ENCODE measurements at regions not wholly inside any gene's neighbourhood (a gene's known extent, or its start where the extent isn't known, plus 50 kb on each side); places are given as distances from the start of the nearest gene placed in this dataset.
A peak's percentile ranks its signal among the peaks of the same experiment; 100 is the strongest.
"Not testable (repeated sequence)": the region's sequence is repeated elsewhere in the genome, so short reads cannot be mapped to it uniquely, and the experiment has no call there.

DNA sequence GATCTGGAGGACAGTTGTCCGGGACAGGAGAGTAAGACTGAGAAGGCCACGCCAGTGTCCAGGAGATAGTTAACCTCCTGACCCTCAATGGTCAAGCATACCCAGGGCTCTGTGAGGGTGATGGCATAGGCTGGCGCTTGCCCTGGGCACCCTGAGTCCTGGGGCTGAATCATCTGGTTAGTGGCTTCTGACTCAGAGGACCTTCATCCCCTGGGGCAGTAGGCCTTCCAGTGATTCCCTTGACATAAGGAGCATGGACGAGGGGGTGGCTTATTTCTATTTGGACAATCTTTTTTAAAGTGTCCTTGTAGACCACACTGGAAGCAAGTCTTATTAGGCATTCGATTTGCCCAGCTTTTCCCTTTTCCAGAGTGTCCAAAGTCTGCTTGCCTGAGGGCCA is 108.4 kb upstream of the SHISA3 start:
- WGBS, result 85% methylated on average over 5 of the region's 5 CpGs
- not testable (repeated sequence) for H3K36me3 ChIP-seq (ENCODE audit: insufficient read depth, low read length); H3K9ac ChIP-seq (ENCODE audit: low read depth, low read length)

DNA sequence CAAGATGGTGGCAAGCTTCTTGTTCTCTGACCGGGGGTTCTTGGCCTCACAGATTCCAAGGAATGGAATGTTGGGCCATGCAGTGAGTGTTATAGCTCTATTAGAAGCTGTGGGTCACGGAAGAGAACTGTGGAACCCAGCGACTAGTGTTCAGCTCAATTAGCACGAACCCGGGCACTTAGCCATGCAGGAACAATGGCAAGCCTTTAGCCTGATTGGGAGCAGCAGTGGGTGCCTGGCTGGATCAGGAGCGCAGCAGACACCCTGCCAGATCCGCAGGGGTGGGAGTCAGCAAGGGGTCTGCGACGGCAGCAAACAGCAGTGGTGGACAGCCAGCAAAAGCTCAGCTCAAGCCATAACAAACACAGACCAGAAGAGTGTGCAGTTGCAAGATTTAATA is 105.1 kb upstream of the SHISA3 start:
- H3K9me3 ChIP-seq (ENCODE audit: insufficient read depth, low read depth, low read length); H3K9ac ChIP-seq (ENCODE audit: low read depth, low read length); H3K27me3 ChIP-seq (ENCODE audit: insufficient read depth, low read length); H3K4me3 ChIP-seq (ENCODE audit: low read length); H3K36me3 ChIP-seq (ENCODE audit: insufficient read depth, low read length): not testable (repeated sequence)
- 0 out of 2 replicates have a peak overlapping the region, but pooled peaks have one; percentile 30 for H3K27ac ChIP-seq (ENCODE audit: low read depth, low read length)
- 90% methylated on average over 9 of the region's 9 CpGs for WGBS
- H3K4me1 ChIP-seq (ENCODE audit: insufficient read depth, low read length), result peaks cover 29% of the 10 kb centered on the region

More for the DNA sequence above, 108.4 kb upstream of the SHISA3 start:
- not testable (repeated sequence) for H3K4me3 ChIP-seq (ENCODE audit: low read length); H3K27me3 ChIP-seq (ENCODE audit: insufficient read depth, low read length); H3K9me3 ChIP-seq (ENCODE audit: insufficient read depth, low read depth, low read length); H3K27ac ChIP-seq (ENCODE audit: low read depth, low read length)
- H3K4me1 ChIP-seq (ENCODE audit: insufficient read depth, low read length), result peaks cover 19% of the 10 kb centered on the region

- Histone ChIP-seq H3K27me3 (ENCODE audit: insufficient read depth, low read length) (no peaks in the 10 kb centered on the region), H3K4me3 (ENCODE audit: low read length) (peak overlapping the region; percentile 3; the same call in 1 of the 2 replicates), H3K36me3 (ENCODE audit: insufficient read depth, low read length) (no peaks in the 10 kb centered on the region), H3K27ac (ENCODE audit: low read depth, low read length) (peak overlapping the region; percentile 99), H3K9ac (ENCODE audit: low read depth, low read length) (peak overlapping the region; percentile 53), H3K4me1 (ENCODE audit: insufficient read depth, low read length) (peaks cover 29% of the 10 kb centered on the region), H3K9me3 (ENCODE audit: insufficient read depth, low read depth, low read length) (no peaks in the 10 kb centered on the region)
- WGBS, result 7% methylated on average over 2 of the region's 2 CpGs
Measured at GRCh38 chr4:42293967-42294813, 103.1 kb upstream of the SHISA3 start.

DNA sequence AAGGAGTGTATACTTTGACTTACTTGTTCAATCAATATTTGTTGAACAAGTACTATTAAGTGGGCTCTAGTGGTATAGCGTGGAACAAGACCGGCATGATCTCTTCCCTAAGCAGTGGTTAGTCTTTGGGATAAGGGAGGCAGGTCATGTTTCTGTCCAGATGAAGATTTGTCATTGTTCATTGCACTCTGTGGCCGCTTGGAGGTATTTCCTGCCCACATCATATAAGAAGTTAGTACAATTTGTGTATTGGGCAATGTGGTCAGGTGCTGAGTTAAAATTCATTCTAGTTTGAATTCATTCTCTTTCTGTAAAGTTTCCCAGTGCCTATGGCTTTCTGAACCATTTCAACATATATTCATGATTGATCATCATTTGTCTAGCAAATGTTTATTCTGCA is 101.1 kb upstream of the SHISA3 start:
- no peak overlapping the region for H3K27ac ChIP-seq (ENCODE audit: low read depth, low read length)
- no peak overlapping the region for H3K9ac ChIP-seq (ENCODE audit: low read depth, low read length)
- H3K36me3 ChIP-seq (ENCODE audit: insufficient read depth, low read length), result no peaks in the 10 kb centered on the region
- no peaks in the 10 kb centered on the region for H3K9me3 ChIP-seq (ENCODE audit: insufficient read depth, low read depth, low read length)
- no peaks in the 10 kb centered on the region for H3K27me3 ChIP-seq (ENCODE audit: insufficient read depth, low read length)
- peaks cover 25% of the 10 kb centered on the region for H3K4me1 ChIP-seq (ENCODE audit: insufficient read depth, low read length)
- no peak overlapping the region for H3K4me3 ChIP-seq (ENCODE audit: low read length)
- 93% methylated on average over 3 of the region's 3 CpGs for WGBS

DNA sequence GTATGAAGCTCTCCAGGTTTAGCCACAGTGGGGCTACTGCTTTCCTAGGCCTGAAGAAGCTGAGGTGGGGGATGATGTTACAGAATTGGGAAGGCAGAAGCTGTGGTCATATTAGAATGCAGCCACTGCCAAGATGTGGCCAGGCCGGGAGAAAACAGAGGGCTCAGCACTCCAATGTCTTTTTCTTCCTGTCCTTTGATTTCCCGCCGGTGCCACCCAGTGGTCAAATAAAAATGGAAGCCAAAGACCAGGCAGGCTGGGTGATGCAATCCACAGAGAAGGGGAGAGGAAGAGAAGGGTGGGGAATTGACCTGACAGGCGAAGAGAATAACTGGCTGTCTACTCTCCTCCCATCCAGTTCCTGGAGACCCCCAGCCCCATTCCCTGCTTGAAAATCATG is 94.9 kb upstream of the SHISA3 start:
- Histone ChIP-seq H3K27me3 (ENCODE audit: insufficient read depth, low read length) (no peaks in the 10 kb centered on the region), H3K4me1 (ENCODE audit: insufficient read depth, low read length) (peaks cover 5% of the 10 kb centered on the region), H3K9ac (ENCODE audit: low read depth, low read length) (0 out of 2 replicates have a peak overlapping the region, but pooled peaks have one; percentile 8), H3K27ac (ENCODE audit: low read depth, low read length) (peak overlapping the region; percentile 19; the same call in 1 of the 2 replicates), H3K36me3 (ENCODE audit: insufficient read depth, low read length) (no peaks in the 10 kb centered on the region), H3K9me3 (ENCODE audit: insufficient read depth, low read depth, low read length) (no peaks in the 10 kb centered on the region), H3K4me3 (ENCODE audit: low read length) (no peak overlapping the region)
- WGBS, result 21% methylated on average over 3 of the region's 4 CpGs

DNA sequence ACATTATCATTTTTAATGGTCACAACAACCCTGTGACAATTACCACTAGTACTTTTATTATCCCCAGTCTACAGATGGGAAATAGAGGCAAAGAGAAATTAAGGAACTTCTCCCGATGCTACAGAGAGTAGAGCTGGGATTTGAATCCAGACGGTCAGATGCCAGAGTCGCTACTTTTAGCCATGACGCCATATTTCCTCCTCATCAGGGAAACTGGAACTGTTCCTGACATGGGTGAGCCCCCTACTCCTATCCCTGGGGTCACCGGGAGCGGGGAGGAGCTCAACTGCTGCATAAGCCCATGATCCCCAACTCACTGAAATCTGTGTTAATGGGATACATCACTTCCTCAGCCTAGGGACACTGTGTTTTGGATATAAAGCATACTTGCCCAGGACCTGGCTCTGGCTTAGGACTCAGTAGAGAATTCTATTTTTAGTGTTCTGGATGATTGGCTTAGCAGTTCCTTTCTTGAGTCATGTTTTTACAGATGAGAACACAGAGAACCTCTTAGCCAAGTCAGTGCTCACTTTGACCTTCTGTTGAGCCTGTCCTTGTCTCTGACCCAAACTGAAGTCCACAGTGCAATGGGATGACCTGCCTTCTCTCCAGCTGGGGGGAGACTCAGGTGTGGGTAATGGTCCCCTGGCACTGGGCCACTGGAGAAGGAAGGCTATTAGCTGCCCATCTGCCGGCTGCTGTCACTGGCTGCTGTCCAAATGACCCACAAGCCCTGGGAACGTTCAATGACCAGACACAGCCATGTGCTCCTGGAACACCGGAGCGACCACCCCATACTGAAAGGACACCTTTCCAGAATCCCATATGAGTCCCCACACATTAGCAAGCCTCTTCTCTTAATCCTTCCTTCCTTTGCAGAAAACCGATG is 90.8 kb upstream of the SHISA3 start:
- H3K9ac ChIP-seq (ENCODE audit: low read depth, low read length), result no peak overlapping the region
- no peaks in the 10 kb centered on the region for H3K36me3 ChIP-seq (ENCODE audit: insufficient read depth, low read length)
- 96% methylated on average over 11 of the region's 11 CpGs for WGBS
- H3K9me3 ChIP-seq (ENCODE audit: insufficient read depth, low read depth, low read length), result no peaks in the 10 kb centered on the region
- H3K27me3 ChIP-seq (ENCODE audit: insufficient read depth, low read length), result no peaks in the 10 kb centered on the region
- H3K4me1 ChIP-seq (ENCODE audit: insufficient read depth, low read length), result peaks cover 14% of the 10 kb centered on the region
- no peak overlapping the region for H3K4me3 ChIP-seq (ENCODE audit: low read length)
- no peak overlapping the region for H3K27ac ChIP-seq (ENCODE audit: low read depth, low read length)

- Histone ChIP-seq H3K9ac (ENCODE audit: low read depth, low read length) (no peak overlapping the region), H3K27ac (ENCODE audit: low read depth, low read length) (no peak overlapping the region), H3K4me1 (ENCODE audit: insufficient read depth, low read length) (peaks cover 14% of the 10 kb centered on the region), H3K9me3 (ENCODE audit: insufficient read depth, low read depth, low read length) (peaks cover 6% of the 10 kb centered on the region; the same call in 1 of the 2 replicates), H3K36me3 (ENCODE audit: insufficient read depth, low read length) (no peaks in the 10 kb centered on the region), H3K4me3 (ENCODE audit: low read length) (no peak overlapping the region), H3K27me3 (ENCODE audit: insufficient read depth, low read length) (no peaks in the 10 kb centered on the region)
- WGBS, result 95% methylated on average over 2 of the region's 3 CpGs
Measured at GRCh38 chr4:42308247-42308646, 89.0 kb upstream of the SHISA3 start.

DNA sequence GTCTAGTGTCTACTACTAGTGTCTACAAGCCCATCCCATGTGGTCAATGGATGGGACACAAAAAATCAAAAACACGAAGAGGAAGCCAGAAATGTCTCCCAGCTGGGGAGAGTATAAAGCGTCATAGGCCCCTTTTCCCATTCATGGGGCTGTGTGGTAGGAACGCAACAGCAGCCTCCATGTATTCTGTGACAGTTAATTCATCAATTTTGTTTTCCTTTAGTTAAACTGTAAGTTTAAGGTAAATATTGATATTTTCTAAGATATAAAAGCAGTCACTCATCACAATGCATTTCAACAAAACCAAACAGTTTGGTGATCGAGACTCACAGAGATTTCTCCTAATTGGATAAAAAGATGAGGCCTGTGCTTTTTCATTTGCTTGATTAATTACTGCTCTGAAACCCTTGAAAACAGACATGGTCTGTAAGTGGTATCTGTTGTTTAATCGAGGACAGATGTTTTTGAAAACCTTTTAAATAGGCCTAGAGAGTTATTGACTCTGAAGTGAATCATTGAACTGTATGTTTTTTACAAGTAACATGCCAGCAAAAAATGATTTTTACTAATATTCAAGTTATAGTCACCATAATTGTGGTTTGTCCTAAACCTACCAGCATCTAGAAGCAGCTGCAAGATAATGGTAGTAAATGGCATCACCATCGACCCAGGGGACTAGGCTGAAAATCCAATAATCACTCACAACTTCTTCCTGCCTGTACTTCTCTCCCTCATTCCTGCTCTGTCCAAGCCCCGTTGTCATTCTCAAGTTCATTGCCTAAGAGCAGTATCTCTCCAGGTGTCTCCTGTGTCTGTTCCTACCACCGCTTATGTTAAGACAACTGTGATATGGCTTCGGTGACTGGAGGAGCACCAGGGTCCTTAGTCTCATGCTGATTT is 87.7 kb upstream of the SHISA3 start:
- H3K27ac ChIP-seq (ENCODE audit: low read depth, low read length), result no peak overlapping the region
- no peak overlapping the region for H3K9ac ChIP-seq (ENCODE audit: low read depth, low read length)
- peaks cover 15% of the 10 kb centered on the region for H3K9me3 ChIP-seq (ENCODE audit: insufficient read depth, low read depth, low read length)
- H3K27me3 ChIP-seq (ENCODE audit: insufficient read depth, low read length), result no peaks in the 10 kb centered on the region
- peaks cover 14% of the 10 kb centered on the region for H3K4me1 ChIP-seq (ENCODE audit: insufficient read depth, low read length)
- no peaks in the 10 kb centered on the region for H3K36me3 ChIP-seq (ENCODE audit: insufficient read depth, low read length)
- H3K4me3 ChIP-seq (ENCODE audit: low read length), result no peak overlapping the region
- 91% methylated on average over 9 of the region's 9 CpGs for WGBS

DNA sequence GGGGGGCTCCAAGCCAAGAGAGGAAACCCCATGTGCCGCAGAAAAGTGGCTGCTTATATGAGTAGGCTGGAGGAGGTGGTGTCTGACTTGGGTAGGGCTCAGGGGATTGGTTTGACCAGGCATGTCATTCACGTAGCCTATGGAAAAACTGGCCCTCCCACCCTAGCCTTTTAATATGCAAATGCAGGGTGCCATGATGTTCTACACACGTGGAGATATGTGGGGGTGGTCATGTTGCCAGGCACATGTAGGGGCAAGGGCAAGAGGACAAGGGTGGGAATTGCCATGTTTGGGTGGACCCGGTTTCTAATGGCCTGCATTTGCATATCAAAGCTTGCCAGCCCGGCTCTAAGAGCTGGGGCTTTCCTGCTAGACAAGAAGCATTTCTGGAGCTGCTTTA is 86.9 kb upstream of the SHISA3 start:
- H3K4me1 ChIP-seq (ENCODE audit: insufficient read depth, low read length), result peaks cover 14% of the 10 kb centered on the region
- no peaks in the 10 kb centered on the region for H3K27me3 ChIP-seq (ENCODE audit: insufficient read depth, low read length)
- no peak overlapping the region for H3K27ac ChIP-seq (ENCODE audit: low read depth, low read length)
- 22% methylated on average over 5 of the region's 5 CpGs for WGBS
- no peak overlapping the region for H3K9ac ChIP-seq (ENCODE audit: low read depth, low read length)
- peaks cover 15% of the 10 kb centered on the region for H3K9me3 ChIP-seq (ENCODE audit: insufficient read depth, low read depth, low read length)
- no peaks in the 10 kb centered on the region for H3K36me3 ChIP-seq (ENCODE audit: insufficient read depth, low read length)
- H3K4me3 ChIP-seq (ENCODE audit: low read length), result no peak overlapping the region

DNA sequence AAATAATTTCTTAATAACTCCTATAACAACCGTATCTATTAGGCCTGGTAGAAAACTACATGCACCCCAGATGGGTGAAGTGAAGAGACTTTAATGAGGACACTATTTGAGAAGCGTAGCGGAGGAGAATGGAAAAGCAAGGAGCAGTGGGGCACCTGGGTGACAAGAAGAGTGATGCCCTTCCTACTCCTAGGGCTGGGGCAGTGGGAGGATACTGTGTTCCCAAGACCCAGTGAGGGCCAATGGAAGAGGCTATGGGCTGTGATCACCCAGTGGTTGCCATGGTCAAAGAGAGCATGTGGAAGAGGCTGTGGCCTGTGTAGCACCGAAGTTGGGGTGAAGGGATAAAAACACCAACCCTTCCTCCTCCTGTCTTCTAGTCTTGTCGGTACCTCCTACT is 86.5 kb upstream of the SHISA3 start:
- H3K4me3 ChIP-seq (ENCODE audit: low read length), result no peak overlapping the region
- peaks cover 15% of the 10 kb centered on the region for H3K9me3 ChIP-seq (ENCODE audit: insufficient read depth, low read depth, low read length)
- WGBS, result 87% methylated on average over 4 of the region's 5 CpGs
- H3K36me3 ChIP-seq (ENCODE audit: insufficient read depth, low read length), result no peaks in the 10 kb centered on the region
- H3K4me1 ChIP-seq (ENCODE audit: insufficient read depth, low read length), result peaks cover 14% of the 10 kb centered on the region
- no peak overlapping the region for H3K9ac ChIP-seq (ENCODE audit: low read depth, low read length)
- no peaks in the 10 kb centered on the region for H3K27me3 ChIP-seq (ENCODE audit: insufficient read depth, low read length)
- H3K27ac ChIP-seq (ENCODE audit: low read depth, low read length), result peak overlapping the region; percentile 10; the same call in 1 of the 2 replicates
